GM12873 (cell line): ENCODE measurements at regions not wholly inside any gene's neighbourhood (a gene's known extent, or its start where the extent isn't known, plus 50 kb on each side); places are given as distances from the start of the nearest gene placed in this dataset.

Experiments used
- TF ChIP-seq, protein P1 (sequence below): IDR thresholded peaks from 2 replicates; pipeline ENCODE4 v1.5.1; 2012; ENCODE audit warnings: low read depth, mild to moderate bottlenecking, moderate library complexity, low read length, control low read depth; ENCODE audit not compliant: insufficient read depth; ENCODE audit errors: missing control alignments

DNA sequence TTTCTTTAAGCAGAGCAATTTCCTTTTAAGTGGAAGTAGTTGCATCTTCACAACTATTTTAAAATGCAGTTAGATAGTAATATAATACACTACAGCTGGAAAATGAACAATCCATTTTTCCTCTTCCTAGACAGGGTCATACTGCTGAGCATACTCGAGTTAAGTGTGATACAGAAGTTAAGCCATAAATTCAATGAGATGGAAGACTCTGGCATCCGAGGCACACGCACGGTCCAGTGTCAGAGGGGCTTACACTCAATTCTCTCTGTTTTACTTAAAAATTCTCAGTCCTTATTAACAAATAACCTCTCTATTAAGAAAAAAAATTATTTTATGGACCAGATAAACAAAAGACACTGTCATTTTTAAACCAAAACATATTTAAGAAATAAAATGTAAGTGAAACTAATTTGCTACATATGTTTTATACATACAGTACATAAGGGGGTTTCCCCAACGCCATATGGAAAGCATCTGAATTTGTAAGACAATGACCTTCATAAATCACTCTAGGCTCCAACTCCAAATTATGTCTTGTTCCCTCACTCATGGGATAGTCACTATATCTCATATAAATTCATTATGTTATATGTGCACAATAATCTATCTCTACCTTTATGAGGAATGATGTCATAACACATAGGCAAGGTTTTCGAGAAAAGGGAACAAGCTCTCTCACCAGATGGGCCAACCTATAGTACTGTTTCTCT is 315.3 kb downstream of the PAPSS1 start:
- TF ChIP-seq, protein P1, sequence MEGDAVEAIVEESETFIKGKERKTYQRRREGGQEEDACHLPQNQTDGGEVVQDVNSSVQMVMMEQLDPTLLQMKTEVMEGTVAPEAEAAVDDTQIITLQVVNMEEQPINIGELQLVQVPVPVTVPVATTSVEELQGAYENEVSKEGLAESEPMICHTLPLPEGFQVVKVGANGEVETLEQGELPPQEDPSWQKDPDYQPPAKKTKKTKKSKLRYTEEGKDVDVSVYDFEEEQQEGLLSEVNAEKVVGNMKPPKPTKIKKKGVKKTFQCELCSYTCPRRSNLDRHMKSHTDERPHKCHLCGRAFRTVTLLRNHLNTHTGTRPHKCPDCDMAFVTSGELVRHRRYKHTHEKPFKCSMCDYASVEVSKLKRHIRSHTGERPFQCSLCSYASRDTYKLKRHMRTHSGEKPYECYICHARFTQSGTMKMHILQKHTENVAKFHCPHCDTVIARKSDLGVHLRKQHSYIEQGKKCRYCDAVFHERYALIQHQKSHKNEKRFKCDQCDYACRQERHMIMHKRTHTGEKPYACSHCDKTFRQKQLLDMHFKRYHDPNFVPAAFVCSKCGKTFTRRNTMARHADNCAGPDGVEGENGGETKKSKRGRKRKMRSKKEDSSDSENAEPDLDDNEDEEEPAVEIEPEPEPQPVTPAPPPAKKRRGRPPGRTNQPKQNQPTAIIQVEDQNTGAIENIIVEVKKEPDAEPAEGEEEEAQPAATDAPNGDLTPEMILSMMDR: no peak

DNA sequence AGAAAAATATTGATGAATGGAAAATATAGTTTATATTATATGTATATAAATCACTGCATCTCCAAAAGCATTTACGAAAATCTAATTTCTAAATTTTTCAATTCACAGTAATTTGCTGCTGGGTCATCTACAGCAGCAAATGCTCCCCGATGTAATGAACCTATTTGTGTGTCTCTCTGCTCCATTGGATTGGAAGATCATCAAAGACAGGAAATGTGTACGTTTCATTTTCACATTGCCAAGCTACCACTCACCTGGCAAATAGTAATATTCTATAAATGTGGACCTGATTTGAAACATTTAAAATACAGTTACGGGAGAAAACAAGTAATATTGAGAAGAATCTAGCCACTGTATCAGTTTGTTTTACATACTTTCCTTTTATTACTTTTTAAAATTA is 317.7 kb downstream of the PAPSS1 start:
- TF ChIP-seq, protein P1: no peak

DNA sequence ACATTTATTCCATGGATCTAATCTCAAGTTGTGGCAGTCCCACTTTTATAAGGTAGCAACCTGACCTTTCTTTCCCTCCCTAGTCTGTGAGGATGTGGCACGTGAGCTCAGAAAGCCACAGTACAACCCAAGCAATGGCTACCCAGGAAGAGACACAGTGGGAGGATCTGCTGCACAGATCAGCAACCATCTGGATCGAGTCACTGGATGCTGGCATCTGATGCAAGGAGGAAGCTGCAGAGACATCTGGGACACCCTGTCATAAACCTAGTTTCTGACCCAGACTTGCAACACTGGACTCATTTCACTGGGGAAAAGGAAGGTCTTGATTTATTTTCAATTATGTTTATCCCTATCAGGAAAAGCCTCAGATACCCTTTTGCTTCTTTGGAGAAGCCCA is 327.1 kb downstream of the PAPSS1 start:
- TF ChIP-seq, protein P1: no peak

DNA sequence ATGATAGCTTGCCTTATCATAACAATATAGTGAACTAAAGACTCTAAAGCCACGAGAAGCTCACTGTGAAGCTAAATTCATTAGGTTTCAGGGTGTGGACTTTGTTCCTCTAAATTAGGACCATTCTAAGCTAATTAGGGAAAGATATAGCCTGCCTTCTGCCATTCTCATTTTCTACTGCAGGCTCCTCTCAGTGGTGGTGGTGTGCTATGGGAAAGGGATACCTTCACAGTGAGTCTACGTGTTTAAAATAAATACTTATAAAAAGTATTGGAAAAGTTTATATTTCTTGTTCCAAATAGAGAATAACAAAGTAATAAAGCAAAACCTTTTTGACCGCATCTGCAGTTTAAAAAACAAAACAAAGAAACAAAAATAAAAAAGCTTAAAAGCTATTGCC is 327.7 kb downstream of the PAPSS1 start:
- TF ChIP-seq, protein P1: no peak

DNA sequence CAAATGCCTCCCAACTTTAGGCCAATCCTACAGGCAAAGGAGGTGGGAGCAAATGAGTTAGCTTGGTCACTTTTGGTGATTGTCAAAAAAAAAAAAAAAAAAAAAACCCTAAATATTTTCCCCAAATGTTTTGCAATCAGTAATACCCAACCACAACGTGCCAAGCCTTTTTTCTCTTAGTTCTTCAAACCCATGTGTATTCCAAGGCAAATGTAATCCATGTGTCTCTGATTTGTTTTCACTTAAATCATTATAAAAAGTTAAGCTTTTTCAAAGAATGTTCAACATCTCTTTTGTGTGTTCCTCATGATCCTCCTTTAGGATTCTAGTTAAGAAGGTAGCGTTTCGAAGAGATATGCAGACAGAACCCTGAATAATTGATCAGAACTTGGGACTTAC is 328.4 kb downstream of the PAPSS1 start:
- TF ChIP-seq, protein P1: no peak

DNA sequence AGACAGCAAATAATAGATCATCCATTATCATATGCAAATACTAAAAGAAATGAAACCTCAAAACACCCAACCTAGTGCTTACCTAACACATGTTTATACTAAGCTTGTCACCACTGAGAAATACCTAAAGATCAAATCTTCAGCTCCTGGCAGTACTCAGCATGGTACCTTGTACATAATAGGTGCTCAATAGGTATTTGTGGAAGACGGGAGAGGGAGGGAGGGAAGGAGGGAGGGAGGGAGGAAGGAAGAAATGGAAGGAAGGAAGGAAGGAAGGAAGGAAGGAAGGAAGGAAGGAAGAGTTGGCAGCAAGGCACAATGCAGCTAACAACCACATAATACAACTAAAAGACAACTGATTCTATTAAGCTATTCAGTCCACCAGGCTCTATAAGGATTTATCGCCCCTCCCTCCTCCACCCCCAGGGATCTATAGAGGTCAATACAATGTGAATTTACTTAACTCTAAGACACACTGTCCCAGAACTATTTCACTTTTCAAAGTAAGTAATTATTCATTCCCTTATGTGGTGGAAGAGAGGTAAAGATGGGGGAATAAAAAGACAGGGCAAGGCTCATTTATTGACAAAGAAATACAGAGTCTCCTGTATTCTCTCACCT is 328.9 kb downstream of the PAPSS1 start:
- TF ChIP-seq, protein P1: no peak

DNA sequence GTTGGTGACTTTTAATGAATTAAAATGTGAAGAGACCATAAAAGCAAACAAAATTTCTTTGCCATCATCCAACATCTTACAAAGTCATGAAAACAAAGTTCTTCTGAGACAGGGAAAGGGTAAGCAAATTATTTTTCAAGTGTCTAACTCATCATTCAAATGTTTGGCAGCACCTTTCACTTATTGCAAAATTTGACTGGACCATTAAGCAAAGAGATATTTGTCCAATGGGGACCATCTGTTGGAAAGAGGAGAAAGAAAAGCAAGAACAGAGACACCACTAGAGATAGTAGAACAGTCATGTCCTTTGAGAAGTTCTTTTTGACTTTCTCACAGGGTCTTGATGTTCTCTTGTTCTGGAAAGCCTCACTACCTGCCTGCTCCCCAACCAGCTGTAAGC is 330.1 kb downstream of the PAPSS1 start:
- TF ChIP-seq, protein P1: no peak
